ENCODE measurements at regions not wholly inside any gene's neighbourhood (a gene's known extent, or its start where the extent isn't known, plus 50 kb on each side); places are given as distances from the start of the nearest gene placed in this dataset.

DNA sequence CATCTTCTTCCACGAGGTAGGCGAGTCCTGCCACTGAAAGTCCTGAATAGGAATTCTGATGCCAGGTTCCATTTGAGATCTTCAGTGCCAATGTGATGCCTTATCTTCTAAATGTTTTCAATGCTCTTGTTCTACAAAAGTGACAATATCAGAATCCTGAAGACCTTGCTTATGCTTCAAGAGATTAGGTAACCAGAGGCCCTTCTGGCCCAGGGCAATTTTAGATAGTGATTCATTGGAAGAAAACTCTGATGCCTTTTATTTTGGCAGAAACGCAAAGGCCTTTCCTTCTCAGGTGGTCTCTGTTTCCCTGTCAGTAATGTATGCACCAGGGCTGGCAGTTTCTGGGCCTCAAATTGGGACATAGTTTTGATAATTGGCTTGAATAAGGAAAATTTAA, 144.8 kb downstream of the CEP135 start:
- DNase-seq: no peak
- TF ChIP-seq, protein P1, sequence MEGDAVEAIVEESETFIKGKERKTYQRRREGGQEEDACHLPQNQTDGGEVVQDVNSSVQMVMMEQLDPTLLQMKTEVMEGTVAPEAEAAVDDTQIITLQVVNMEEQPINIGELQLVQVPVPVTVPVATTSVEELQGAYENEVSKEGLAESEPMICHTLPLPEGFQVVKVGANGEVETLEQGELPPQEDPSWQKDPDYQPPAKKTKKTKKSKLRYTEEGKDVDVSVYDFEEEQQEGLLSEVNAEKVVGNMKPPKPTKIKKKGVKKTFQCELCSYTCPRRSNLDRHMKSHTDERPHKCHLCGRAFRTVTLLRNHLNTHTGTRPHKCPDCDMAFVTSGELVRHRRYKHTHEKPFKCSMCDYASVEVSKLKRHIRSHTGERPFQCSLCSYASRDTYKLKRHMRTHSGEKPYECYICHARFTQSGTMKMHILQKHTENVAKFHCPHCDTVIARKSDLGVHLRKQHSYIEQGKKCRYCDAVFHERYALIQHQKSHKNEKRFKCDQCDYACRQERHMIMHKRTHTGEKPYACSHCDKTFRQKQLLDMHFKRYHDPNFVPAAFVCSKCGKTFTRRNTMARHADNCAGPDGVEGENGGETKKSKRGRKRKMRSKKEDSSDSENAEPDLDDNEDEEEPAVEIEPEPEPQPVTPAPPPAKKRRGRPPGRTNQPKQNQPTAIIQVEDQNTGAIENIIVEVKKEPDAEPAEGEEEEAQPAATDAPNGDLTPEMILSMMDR (IDR thresholded peaks at IDR 0.05; ENCODE audit: low read depth, low read length): no peak
- Histone ChIP-seq H3K9me3 (no peaks in the 10 kb centered on the region), H3K36me3 (no peaks in the 10 kb centered on the region; the same call in 1 of the 2 replicates), H3K27me3 (no peaks in the 10 kb centered on the region), H3K4me1 (no peaks in the 10 kb centered on the region; the same call in 1 of the 2 replicates), H3K4me3 (ENCODE audit: low read depth, low read length) (no peak overlapping the region)

DNA sequence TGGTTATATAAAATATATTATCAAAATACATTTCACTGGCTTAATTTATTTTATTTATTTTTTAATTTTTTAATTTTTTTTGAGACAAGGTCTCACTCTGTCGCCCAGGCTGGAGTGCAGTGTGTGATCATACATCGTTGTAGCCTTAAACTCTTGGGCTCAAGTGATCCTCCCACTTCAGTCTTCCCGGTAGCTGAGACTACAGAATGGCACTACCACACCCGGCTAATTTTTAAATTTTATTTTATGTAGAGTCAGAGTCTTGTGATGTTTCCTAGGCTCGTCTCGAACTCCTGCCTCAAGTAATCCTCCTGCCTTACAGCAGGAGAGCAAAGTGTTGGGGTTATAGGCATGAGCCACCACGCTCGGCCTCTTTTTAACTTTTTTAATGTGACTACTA, 143.8 kb downstream of the CEP135 start:
- no peak for DNase-seq
- no peaks in the 10 kb centered on the region for H3K9me3 ChIP-seq
- no peaks in the 10 kb centered on the region; the same call in 1 of the 2 replicates for H3K4me1 ChIP-seq
- no peak overlapping the region for H3K4me3 ChIP-seq (ENCODE audit: low read depth, low read length)
- no peaks in the 10 kb centered on the region; the same call in 1 of the 2 replicates for H3K36me3 ChIP-seq
- TF ChIP-seq, protein P1 (IDR thresholded peaks at IDR 0.05; ENCODE audit: low read depth, low read length): no peak
- H3K27me3 ChIP-seq: no peaks in the 10 kb centered on the region

DNA sequence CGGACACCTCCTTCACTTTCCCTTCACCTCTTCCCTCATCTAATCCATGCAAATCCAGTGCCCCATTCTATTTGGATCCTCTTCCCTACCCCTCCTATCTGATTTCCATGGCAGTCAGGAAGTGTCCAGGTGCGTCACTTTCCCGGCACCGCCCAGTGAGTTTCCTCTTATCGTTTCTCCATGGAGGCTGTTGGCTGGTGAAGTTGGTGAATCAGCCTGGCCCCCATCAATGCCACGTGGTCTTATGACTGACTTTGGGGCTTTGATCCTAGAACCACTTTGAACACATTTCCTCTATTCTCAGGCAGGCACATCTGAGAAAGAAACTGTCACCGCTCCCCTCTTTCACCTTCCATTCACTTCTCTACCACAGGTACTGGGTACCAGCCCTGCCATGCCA, 137.8 kb downstream of the CEP135 start:
- Histone ChIP-seq H3K27me3 (no peaks in the 10 kb centered on the region), H3K4me1 (peaks cover 26% of the 10 kb centered on the region), H3K9me3 (no peaks in the 10 kb centered on the region), H3K36me3 (no peaks in the 10 kb centered on the region), H3K4me3 (ENCODE audit: low read depth, low read length) (no peak overlapping the region)
- TF ChIP-seq, protein P1 (IDR thresholded peaks at IDR 0.05; ENCODE audit: low read depth, low read length): no peak
- no peak for DNase-seq

DNA sequence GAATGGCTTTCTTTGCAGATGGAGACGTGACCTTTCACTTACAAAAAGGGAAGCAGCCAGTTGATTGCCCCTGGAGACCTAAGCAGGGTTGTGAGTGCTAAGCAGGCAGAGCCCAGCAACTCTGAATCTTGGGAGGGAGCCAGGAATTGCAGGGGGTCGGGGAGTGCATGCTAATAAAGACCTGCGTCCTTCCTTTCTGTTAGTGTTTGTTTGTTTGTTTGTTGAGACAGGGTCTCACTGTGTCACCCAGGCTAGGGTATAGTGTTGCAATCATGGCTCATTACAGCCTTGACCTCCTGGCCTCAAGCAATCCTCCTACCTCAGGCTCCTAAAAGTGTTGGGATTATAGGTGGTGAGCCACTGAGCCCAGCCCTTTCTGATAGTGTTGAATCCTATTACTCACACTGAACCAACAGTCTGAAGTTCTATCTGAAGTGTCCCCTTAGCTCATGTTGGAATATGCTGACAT, 137.4 kb downstream of the CEP135 start:
- H3K4me3 ChIP-seq (ENCODE audit: low read depth, low read length): no peak overlapping the region
- peaks cover 26% of the 10 kb centered on the region for H3K4me1 ChIP-seq
- H3K36me3 ChIP-seq: no peaks in the 10 kb centered on the region
- DNase-seq: peak; percentile 63
- no peaks in the 10 kb centered on the region for H3K9me3 ChIP-seq
- TF ChIP-seq, protein P1 (IDR thresholded peaks at IDR 0.05; ENCODE audit: low read depth, low read length): no peak
- no peaks in the 10 kb centered on the region for H3K27me3 ChIP-seq

DNA sequence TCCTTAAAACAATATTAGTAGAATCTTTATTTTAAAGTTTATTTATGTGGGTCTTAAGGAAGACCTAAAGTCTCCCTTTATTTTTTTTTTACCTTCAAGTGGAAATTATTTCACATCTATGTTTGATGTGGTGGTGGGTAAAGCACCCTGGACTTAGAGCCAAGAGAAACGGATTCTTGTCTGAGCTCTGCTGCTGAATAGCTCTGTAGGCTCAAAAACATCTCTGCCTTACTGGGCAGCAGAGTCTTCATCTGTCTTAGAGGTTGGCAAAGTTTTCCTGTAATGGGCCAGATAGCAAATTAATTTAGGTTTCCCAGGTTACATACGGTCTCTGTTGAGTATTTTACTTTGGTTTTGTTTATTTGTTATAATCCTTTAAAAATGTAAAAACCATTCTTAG, 136.5 kb downstream of the CEP135 start:
- Histone ChIP-seq H3K27me3 (no peaks in the 10 kb centered on the region), H3K9me3 (no peaks in the 10 kb centered on the region), H3K4me1 (peaks cover 26% of the 10 kb centered on the region), H3K4me3 (ENCODE audit: low read depth, low read length) (no peak overlapping the region), H3K36me3 (0 out of 2 replicates have a peak, but pooled peaks cover 4% of the 10 kb centered on the region)
- no peak for DNase-seq
- TF ChIP-seq, protein P1 (IDR thresholded peaks at IDR 0.05; ENCODE audit: low read depth, low read length): no peak

DNA sequence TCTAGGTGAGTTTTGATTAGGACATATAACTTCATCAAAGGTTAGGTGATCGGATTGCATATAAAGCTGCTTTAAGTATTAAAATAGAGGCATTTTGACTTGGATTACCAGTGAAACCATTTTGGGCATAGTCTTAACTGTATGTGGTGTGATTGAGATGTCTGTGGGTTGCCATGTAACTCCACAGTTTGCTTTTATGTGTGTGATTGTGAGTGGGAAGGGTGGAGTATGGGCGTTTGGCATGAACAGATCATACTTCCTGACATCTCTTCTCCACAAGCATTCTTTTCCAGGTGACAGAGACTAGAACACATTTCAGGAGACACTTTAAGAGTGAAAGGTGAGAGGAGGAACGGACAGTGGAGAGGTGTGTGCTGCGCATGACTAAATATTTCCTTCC, 136.1 kb downstream of the CEP135 start:
- H3K27me3 ChIP-seq: no peaks in the 10 kb centered on the region
- H3K4me3 ChIP-seq (ENCODE audit: low read depth, low read length): no peak overlapping the region
- TF ChIP-seq, protein P1 (IDR thresholded peaks at IDR 0.05; ENCODE audit: low read depth, low read length): no peak
- 0 out of 2 replicates have a peak, but pooled peaks cover 4% of the 10 kb centered on the region for H3K36me3 ChIP-seq
- H3K9me3 ChIP-seq: no peaks in the 10 kb centered on the region
- no peak for DNase-seq
- peaks cover 26% of the 10 kb centered on the region for H3K4me1 ChIP-seq

Measured in BE2C (cell line).